GM18498 (cell line): ENCODE measurements at regions not wholly inside any gene's neighbourhood (a gene's known extent, or its start where the extent isn't known, plus 50 kb on each side); places are given as distances from the start of the nearest gene placed in this dataset.

ENCODE experiments used
- ATAC-seq: cut with Tn5 transposase; IDR thresholded peaks from one replicate; pipeline ENCODE4 v1.9.1; 2021; ENCODE audit warnings: mild to moderate bottlenecking, moderate library complexity; ENCODE audit not compliant: unreplicated experiment

GRCh38 chr4:160161026-160161425 is 1058.1 kb downstream of the RAPGEF2 start:
- ATAC-seq, result no peak

GRCh38 chr4:160175064-160175643 is 1072.3 kb downstream of the RAPGEF2 start:
- ATAC-seq, result no peak

GRCh38 chr4:160180211-160180610 is 1077.3 kb downstream of the RAPGEF2 start:
- ATAC-seq, result no peak

GRCh38 chr4:160182727-160183126 is 1079.8 kb downstream of the RAPGEF2 start:
- no peak for ATAC-seq

GRCh38 chr4:160184884-160185283 is 1082.0 kb downstream of the RAPGEF2 start:
- no peak for ATAC-seq

GRCh38 chr4:160193787-160194186 is 1090.9 kb downstream of the RAPGEF2 start:
- ATAC-seq, result no peak

GRCh38 chr4:160194716-160195115 is 1091.8 kb downstream of the RAPGEF2 start:
- ATAC-seq, result no peak

- no peak for ATAC-seq
Observed at GRCh38 chr4:160202802-160203201, 1099.9 kb downstream of the RAPGEF2 start.

GRCh38 chr4:160212078-160212477 is 1109.2 kb downstream of the RAPGEF2 start:
- no peak for ATAC-seq

- no peak for ATAC-seq
Observed at GRCh38 chr4:160213366-160213765, 1110.5 kb downstream of the RAPGEF2 start.

GRCh38 chr4:160217352-160217751 is 1114.5 kb downstream of the RAPGEF2 start:
- no peak for ATAC-seq

- no peak for ATAC-seq
Observed at GRCh38 chr4:160224049-160224448, 1121.2 kb downstream of the RAPGEF2 start.

GRCh38 chr4:160233141-160233540 is 1130.3 kb downstream of the RAPGEF2 start:
- ATAC-seq, result no peak

GRCh38 chr4:160235285-160235684 is 1132.4 kb downstream of the RAPGEF2 start:
- ATAC-seq, result no peak

- ATAC-seq, result no peak
Observed at GRCh38 chr4:160235771-160236170, 1132.9 kb downstream of the RAPGEF2 start.

- ATAC-seq, result no peak
Observed at GRCh38 chr4:160238790-160239189, 1135.9 kb downstream of the RAPGEF2 start.

GRCh38 chr4:160247091-160247656 is 1144.3 kb downstream of the RAPGEF2 start:
- no peak for ATAC-seq

- no peak for ATAC-seq
Observed at GRCh38 chr4:160251522-160252170, 1148.8 kb downstream of the RAPGEF2 start.

- ATAC-seq, result no peak
Observed at GRCh38 chr4:160257318-160257717, 1154.4 kb downstream of the RAPGEF2 start.

- no peak for ATAC-seq
Observed at GRCh38 chr4:160265014-160265413, 1162.1 kb downstream of the RAPGEF2 start.

GRCh38 chr4:160265836-160266235 is 1163.0 kb downstream of the RAPGEF2 start:
- ATAC-seq, result no peak

- no peak for ATAC-seq
Observed at GRCh38 chr4:160276785-160277325, 1174.0 kb downstream of the RAPGEF2 start.
